Fibroblast of pulmonary artery (primary cell): ENCODE measurements at regions not wholly inside any gene's neighbourhood (a gene's known extent, or its start where the extent isn't known, plus 50 kb on each side); places are given as distances from the start of the nearest gene placed in this dataset.
"Not testable (repeated sequence)": the region's sequence is repeated elsewhere in the genome, so short reads cannot be mapped to it uniquely, and the experiment has no call there.

Experiments used
- DNase-seq: peaks from one replicate; pipeline ENCODE4 v3.0.0-alpha.2; 2010; ENCODE audit warnings: low read depth
- H3K4me3 ChIP-seq: replicated peaks from 2 replicates; pipeline ENCODE4 v1.5.1; 2011; ENCODE audit warnings: low read depth, mild to moderate bottlenecking, control low read depth, low read length, moderate library complexity
- TF ChIP-seq, protein P1 (sequence below): IDR thresholded peaks from 2 replicates; pipeline ENCODE4 v1.5.1; 2011; ENCODE audit warnings: mild to moderate bottlenecking, control low read depth, low read length, inconsistent platforms; ENCODE audit errors: missing control alignments

DNA sequence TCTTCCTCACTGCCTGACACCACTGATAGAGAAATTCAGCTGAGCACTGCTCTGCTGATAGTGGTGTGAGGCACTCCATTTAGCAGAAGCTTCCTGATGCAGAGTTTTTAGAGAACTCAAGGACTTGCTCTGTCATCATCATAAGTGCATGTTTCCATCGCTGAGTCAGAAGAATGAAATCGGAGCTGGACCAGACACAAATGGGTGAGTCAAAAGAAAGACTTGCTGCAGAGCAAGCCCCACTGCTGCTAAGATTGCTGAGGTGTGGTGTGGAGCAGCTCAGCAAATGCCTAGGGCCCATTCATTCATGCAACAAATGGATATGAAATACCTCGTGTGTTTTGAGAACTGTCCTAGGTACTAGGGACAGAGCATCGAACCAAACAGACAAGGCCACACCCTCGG lies 410.2 kb upstream of the SLC30A5 start:
- peak; percentile 92 for DNase-seq

DNA sequence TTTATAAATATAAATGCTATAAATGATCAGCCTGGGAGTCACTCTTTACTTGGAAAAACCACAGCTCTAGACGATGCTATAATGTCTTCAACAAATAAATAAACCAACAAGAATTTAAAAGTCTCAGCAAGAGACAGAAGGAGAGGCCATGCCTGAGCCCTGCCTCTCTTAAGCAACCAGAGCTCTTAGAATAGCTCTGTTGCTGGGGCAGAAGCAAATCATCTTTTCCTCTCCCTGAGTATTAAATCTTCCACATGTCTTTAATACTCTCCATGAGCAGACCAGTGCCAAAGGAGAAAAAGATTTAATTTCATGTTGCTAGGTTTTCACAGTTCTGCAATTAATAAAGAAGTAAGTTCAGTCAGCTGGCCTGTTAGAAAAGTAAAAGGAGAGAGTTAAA lies 408.0 kb upstream of the SLC30A5 start:
- DNase-seq, result no peak
- no peak overlapping the region for H3K4me3 ChIP-seq
- TF ChIP-seq, protein P1, sequence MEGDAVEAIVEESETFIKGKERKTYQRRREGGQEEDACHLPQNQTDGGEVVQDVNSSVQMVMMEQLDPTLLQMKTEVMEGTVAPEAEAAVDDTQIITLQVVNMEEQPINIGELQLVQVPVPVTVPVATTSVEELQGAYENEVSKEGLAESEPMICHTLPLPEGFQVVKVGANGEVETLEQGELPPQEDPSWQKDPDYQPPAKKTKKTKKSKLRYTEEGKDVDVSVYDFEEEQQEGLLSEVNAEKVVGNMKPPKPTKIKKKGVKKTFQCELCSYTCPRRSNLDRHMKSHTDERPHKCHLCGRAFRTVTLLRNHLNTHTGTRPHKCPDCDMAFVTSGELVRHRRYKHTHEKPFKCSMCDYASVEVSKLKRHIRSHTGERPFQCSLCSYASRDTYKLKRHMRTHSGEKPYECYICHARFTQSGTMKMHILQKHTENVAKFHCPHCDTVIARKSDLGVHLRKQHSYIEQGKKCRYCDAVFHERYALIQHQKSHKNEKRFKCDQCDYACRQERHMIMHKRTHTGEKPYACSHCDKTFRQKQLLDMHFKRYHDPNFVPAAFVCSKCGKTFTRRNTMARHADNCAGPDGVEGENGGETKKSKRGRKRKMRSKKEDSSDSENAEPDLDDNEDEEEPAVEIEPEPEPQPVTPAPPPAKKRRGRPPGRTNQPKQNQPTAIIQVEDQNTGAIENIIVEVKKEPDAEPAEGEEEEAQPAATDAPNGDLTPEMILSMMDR, result no peak

More for the DNA sequence above, 410.2 kb upstream of the SLC30A5 start:
- TF ChIP-seq, protein P1, result no peak
- no peak overlapping the region for H3K4me3 ChIP-seq

DNA sequence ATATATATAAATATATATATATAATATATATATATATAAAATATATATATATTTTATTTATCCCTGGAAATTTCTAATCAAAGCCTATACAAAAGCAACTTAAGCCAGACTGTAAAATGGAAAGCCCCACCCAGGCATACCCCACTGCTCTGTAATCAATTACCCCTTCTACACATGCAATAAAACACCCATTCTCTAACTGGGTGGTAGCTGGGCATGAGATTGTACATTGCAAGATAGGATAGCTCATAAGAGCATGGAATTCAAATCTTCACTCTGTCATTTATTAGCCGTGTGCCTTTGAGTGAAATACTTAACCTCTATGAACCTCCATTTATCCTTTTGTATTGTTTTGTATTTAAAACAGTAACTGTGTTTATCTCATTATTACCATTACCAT lies 405.3 kb upstream of the SLC30A5 start:
- DNase-seq, result no peak
- TF ChIP-seq, protein P1, result no peak
- H3K4me3 ChIP-seq, result no peak overlapping the region

DNA sequence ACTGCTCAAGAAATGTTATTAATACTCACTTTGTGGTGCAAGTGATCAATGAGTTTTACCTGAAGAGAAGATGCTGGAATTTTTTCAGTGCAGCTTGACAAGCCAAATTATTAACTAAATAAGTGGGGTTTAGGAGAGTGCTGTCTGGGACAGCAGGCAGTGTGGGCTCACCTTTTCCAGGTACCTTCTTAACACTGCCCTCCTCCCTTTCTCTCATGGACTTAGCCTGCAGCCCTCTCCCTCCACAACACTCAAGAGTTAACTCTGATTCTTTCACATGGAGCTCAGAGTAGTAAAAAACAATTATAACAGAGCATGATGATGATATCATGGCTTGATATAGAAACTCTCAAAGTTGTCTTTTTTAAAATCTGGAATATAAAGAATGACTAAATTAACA lies 404.8 kb upstream of the SLC30A5 start:
- TF ChIP-seq, protein P1, result no peak
- no peak for DNase-seq
- no peak overlapping the region for H3K4me3 ChIP-seq

DNA sequence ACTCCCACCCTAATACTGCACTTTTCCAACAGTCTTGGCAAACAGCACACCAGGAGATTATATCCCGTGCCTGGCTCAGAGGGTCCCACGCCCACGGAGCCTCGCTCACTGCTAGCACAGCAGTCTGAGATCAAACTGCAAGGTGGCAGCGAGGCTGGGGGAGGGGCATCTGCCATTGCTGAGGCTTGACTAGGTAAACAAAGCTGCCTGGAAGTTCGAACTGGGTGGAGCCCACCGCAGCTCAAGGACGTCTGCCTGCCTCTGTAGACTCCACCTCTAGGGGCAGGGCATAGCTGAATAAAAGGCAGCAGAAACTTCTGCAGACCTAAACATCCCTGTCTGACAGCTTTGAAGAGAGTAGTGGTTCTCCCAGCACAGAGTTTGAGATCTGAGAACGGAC lies 401.9 kb upstream of the SLC30A5 start:
- not testable (repeated sequence) for H3K4me3 ChIP-seq, DNase-seq

- no peak for DNase-seq
- TF ChIP-seq, protein P1, result no peak
- no peak overlapping the region for H3K4me3 ChIP-seq
Observed at GRCh38 chr5:68698025-68698940, 395.5 kb upstream of the SLC30A5 start.

DNA sequence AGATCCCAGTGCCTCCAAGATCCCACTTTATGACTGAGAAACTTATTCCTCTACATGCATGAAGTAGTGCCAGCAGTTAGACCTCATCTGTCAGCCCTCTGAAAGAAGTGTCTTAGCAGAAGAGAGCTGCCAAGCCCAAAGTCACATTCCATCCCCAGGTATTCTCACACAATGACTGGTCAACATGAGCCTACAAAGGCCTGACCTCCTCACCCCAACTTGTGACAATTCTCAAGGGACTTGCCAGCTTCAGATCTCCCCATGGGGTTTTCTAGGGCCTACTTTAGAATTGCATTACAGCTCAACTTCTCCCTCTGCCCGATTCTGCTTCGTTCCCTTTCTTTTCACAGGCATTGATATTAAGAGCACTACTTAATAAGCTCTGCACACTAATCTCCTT lies 393.8 kb upstream of the SLC30A5 start:
- TF ChIP-seq, protein P1, result no peak

More for the DNA sequence above, 393.8 kb upstream of the SLC30A5 start:
- no peak for DNase-seq
- no peak overlapping the region for H3K4me3 ChIP-seq
